ENCODE measurements at regions not wholly inside any gene's neighbourhood (a gene's known extent, or its start where the extent isn't known, plus 50 kb on each side); places are given as distances from the start of the nearest gene placed in this dataset.

DNA sequence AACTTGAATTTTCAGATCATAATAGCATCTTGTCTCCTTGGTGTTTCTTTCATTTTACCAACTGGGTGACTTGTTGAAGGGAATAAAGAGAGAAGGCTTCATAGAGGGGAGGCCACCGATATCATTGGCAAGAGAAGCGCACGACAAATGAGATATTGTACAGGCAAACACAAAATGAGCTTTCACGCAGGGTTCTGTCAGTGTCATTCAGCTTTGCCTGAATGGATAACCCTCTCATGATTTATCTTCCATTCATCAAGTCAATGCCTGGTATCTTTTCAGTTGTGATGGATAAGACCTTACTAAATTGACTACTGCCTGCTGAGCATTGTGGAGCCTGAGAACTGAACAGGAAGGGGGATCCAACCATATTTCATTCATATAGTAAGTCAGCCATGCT lies 188.6 kb upstream of the EPHA3 start:
- TF ChIP-seq CTCF (conservative IDR thresholded peaks at IDR 0.05 in 1 of 2, IDR thresholded peaks at IDR 0.05 in 1 of 2; ENCODE audit: low read depth in 1 of 2, low read length in 2 of 2) (no peak), EZH2 (IDR thresholded peaks at IDR 0.05; ENCODE audit: low read length, missing control alignments) (no peak)
